AG10803 (cell line): ENCODE measurements at regions not wholly inside any gene's neighbourhood (a gene's known extent, or its start where the extent isn't known, plus 50 kb on each side); places are given as distances from the start of the nearest gene placed in this dataset.
"Not testable (repeated sequence)": the region's sequence is repeated elsewhere in the genome, so short reads cannot be mapped to it uniquely, and the experiment has no call there.

Experiments used
- DNase-seq: peaks from one replicate; pipeline ENCODE4 v3.0.0; 2010; ENCODE audit warnings: low read depth
- H3K4me3 ChIP-seq: 2 replicates; pipeline ENCODE4 v1.5.1; 2011; ENCODE audit warnings: mild to moderate bottlenecking, low read length, control low read depth
- CTCF ChIP-seq: conservative IDR thresholded peaks from 2 replicates; pipeline ENCODE4 v1.5.1; 2011; ENCODE audit warnings: mild to moderate bottlenecking, low read length, control low read depth, inconsistent platforms

- TF ChIP-seq CTCF, result no peak
- no peak overlapping the region for H3K4me3 ChIP-seq
- no peak for DNase-seq
Observed at GRCh38 chr1:188170411-188170810, 1341.7 kb downstream of the PLA2G4A start.

- H3K4me3 ChIP-seq, result no peak overlapping the region
- TF ChIP-seq CTCF, result no peak
- DNase-seq, result no peak
Observed at GRCh38 chr1:188170935-188171334, 1342.2 kb downstream of the PLA2G4A start.

- DNase-seq, H3K4me3 ChIP-seq: not testable (repeated sequence)
Observed at GRCh38 chr1:188182063-188182462, 1353.3 kb downstream of the PLA2G4A start.

- TF ChIP-seq CTCF, result no peak
- no peak overlapping the region for H3K4me3 ChIP-seq
- DNase-seq, result no peak
Observed at GRCh38 chr1:188188317-188188716, 1359.6 kb downstream of the PLA2G4A start.

- no peak overlapping the region for H3K4me3 ChIP-seq
- no peak for TF ChIP-seq CTCF
- no peak for DNase-seq
Observed at GRCh38 chr1:188194916-188195315, 1366.2 kb downstream of the PLA2G4A start.

- no peak overlapping the region for H3K4me3 ChIP-seq
- DNase-seq, result no peak
- no peak for TF ChIP-seq CTCF
Observed at GRCh38 chr1:188218289-188218688, 1389.5 kb downstream of the PLA2G4A start.

GRCh38 chr1:188220051-188220450, 1391.3 kb downstream of the PLA2G4A start:
- no peak for DNase-seq
- TF ChIP-seq CTCF, result no peak

GRCh38 chr1:188224263-188224662, 1395.5 kb downstream of the PLA2G4A start:
- DNase-seq, result no peak
- no peak for TF ChIP-seq CTCF
- H3K4me3 ChIP-seq, result no peak overlapping the region

More at GRCh38 chr1:188220051-188220450, 1391.3 kb downstream of the PLA2G4A start:
- H3K4me3 ChIP-seq, result no peak overlapping the region
